AG09309 (cell line): ENCODE measurements at regions not wholly inside any gene's neighbourhood (a gene's known extent, or its start where the extent isn't known, plus 50 kb on each side); places are given as distances from the start of the nearest gene placed in this dataset.

Source experiments
- DNase-seq: peaks from one replicate; pipeline ENCODE4 v3.0.0-alpha.2; 2010; ENCODE audit warnings: low read depth
- H3K4me3 ChIP-seq: 2 replicates; pipeline ENCODE4 v1.5.1; 2011; ENCODE audit warnings: mild to moderate bottlenecking, low read depth, low read length, moderate library complexity; ENCODE audit not compliant: control insufficient read depth
- TF ChIP-seq, protein P1 (sequence below): IDR thresholded peaks from 2 replicates; pipeline ENCODE4 v1.5.1; 2011; ENCODE audit warnings: mild to moderate bottlenecking, low read depth, low read length, inconsistent platforms; ENCODE audit not compliant: insufficient read depth, control insufficient read depth; ENCODE audit errors: missing control alignments

DNA sequence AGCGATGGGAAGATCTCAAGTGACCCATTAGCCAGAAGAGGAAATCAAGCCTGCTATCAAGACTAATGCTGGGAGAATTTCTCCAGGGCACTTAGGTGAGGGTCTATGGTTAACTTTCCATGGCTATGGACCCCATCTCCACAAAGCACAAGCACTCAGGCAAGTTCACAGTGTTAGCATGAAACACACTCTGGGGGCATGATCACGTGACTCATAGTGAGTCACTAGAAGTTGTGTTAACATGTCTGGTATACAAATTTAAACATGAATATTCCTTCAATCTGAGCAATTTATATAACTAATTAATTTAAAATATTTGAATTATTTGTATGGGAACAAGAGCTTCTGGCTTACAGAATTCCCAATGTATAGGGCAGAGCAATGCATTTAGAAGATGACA is 131.8 kb downstream of the FAM204A start:
- no peak overlapping the region for H3K4me3 ChIP-seq
- DNase-seq, result no peak
- TF ChIP-seq, protein P1, sequence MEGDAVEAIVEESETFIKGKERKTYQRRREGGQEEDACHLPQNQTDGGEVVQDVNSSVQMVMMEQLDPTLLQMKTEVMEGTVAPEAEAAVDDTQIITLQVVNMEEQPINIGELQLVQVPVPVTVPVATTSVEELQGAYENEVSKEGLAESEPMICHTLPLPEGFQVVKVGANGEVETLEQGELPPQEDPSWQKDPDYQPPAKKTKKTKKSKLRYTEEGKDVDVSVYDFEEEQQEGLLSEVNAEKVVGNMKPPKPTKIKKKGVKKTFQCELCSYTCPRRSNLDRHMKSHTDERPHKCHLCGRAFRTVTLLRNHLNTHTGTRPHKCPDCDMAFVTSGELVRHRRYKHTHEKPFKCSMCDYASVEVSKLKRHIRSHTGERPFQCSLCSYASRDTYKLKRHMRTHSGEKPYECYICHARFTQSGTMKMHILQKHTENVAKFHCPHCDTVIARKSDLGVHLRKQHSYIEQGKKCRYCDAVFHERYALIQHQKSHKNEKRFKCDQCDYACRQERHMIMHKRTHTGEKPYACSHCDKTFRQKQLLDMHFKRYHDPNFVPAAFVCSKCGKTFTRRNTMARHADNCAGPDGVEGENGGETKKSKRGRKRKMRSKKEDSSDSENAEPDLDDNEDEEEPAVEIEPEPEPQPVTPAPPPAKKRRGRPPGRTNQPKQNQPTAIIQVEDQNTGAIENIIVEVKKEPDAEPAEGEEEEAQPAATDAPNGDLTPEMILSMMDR, result no peak

DNA sequence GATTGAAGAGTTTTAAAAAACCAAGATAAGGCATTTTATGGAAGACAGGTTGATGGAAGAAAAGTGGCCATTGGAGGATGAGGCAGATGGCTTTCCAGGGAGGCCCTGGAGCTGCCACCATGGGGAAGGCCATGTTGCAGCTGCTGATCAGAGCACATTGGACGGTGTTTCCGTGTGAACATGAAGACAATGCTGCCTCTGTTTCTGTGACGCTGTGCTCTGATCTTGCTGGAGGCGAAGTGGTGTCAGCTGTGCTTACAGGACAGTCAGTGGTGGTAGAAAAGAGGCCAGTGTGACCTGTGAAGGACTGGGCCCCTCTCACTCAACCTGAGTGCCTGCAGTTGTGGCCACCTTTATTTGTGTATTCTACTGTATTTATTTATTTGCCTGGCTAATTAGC is 132.9 kb downstream of the FAM204A start:
- no peak for DNase-seq
- H3K4me3 ChIP-seq, result no peak overlapping the region
- TF ChIP-seq, protein P1, result no peak

DNA sequence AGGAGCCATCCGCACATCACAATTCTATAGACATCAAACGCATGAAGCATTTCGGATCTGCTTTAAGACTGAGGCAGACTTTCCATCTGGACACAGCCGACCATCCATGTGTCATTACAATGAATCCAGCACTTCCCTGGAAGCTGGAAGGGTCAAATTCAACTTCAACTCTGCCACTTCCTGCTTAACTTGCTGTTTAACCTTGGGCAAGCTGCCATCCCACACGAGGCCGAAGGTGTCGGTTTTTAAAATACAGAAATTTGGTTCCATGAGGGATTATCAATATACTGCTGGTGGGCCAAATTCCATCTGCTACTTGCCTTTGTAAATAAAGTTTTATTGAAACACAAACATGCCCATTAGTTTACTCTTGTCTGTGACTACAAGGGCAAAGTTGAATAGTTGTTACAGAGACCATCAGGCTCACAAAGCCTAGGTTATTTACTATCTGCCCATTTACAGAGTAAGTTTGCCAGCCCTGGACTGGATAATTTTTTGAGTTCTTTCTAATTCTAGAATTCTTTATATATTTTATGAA is 134.6 kb downstream of the FAM204A start:
- H3K4me3 ChIP-seq, result no peak overlapping the region

DNA sequence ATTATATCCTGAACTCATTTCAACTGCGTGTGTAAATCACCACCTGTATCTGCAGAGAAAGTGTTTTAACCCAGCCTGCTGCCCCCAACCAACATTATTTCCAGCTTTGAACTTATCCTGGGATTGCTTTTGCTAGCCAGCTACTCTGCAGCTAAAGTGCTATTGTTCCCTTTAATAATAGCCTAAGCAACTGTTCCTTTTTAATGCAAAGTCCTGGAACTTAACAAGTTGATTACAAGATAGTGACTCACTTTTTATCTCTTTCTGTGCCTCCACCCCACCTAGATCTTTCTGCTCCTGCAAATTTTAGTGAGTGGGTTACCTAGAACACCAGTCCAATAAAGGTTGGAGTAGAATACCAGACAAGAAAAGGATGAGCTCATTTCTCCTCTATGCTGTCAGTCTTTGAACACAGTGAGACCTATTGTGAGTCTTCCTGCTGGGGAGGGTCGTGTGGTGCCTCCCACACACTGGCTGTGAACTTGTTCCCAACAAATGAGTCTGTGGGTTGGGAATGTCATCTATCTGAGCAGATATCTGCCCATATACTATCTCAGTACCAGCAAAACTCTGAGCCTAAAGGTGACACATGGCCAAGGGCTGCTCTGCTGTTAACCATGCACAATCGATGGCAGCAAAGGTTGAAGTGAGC is 137.7 kb downstream of the FAM204A start:
- no peak for DNase-seq
- TF ChIP-seq, protein P1, result no peak
- H3K4me3 ChIP-seq, result no peak overlapping the region

More for the DNA sequence above, 134.6 kb downstream of the FAM204A start:
- DNase-seq, result no peak
- TF ChIP-seq, protein P1, result no peak

DNA sequence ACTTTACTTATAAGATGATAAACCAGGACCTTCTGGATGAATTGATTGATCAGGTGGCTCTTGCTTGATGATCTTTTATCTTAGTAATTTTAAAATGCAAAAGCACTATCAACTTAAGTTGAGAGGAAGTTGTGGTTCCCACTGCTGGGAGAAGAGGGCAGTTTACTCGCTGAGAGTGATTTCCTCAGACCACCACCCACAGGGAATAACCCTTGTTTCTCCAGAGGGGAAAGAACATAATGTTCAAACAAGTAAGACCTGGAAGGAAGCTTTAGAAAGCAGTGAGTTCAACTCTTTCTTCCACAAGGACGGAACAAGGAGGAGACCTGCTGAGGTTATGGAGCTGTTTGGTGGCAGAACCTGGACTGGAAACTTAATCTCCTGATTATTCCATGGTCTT is 138.7 kb downstream of the FAM204A start:
- no peak for DNase-seq

DNA sequence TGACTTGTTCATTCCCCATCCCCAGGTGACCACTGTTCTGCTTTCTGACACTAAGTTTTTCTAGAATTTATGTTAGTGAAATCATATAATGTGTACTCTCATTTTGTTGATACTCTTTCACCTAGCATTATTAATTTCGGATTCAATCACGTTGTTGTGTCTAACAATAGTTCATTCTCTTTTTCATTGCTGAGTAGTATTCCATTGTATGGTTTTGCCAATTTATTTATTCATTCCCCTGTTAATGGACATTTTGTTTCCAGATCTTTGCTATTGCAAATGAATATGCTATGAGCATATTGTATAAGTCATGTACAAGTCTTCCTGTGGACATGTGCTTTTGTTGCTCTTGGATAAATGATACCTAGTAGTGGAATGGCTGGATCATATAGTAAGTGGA is 146.4 kb downstream of the FAM204A start:
- no peak overlapping the region for H3K4me3 ChIP-seq
- no peak for DNase-seq
- TF ChIP-seq, protein P1, result no peak

More for the DNA sequence above, 138.7 kb downstream of the FAM204A start:
- no peak overlapping the region for H3K4me3 ChIP-seq
- TF ChIP-seq, protein P1, result no peak
